Heart left ventricle (tissue), 16 donors: ENCODE measurements at regions not wholly inside any gene's neighbourhood (a gene's known extent, or its start where the extent isn't known, plus 50 kb on each side); places are given as distances from the start of the nearest gene placed in this dataset.

Source experiments
- ATAC-seq, 4 donors: fragments of 200-7000 bp; cut with Tn5 transposase; one replicate each; pipeline ENCODE4 v1.9.1; 2020 to 2022; ENCODE audit warnings: moderate library complexity in 4 of 4, mild to moderate bottlenecking in 3 of 4, moderate number of reproducible peaks in 1 of 4
- DNase-seq, 5 donors: peaks; one replicate each; pipeline ENCODE4 v3.0.0-alpha.2; 2020
- H3K27ac ChIP-seq, 12 donors: fragments of 200-600 bp; sonication (generic) in 4 of 12; one replicate each; pipeline versions ENCODE4 v1.5.0 to v1.8.0; 2016 to 2022; ENCODE audit warnings: mild to moderate bottlenecking in 2 of 12
- H3K27me3 ChIP-seq, 9 donors: fragments of 200-600 bp; sonication (generic) in 2 of 9; one replicate each; pipeline versions ENCODE4 v1.5.1 to v1.8.0; 2016 to 2022; ENCODE audit warnings: mild to moderate bottlenecking in 3 of 9
- H3K36me3 ChIP-seq, 9 donors: fragments of 200-600 bp; sonication (generic) in 2 of 9; one replicate each; pipeline versions ENCODE4 v1.5.0 to v1.8.0; 2018 to 2022; ENCODE audit warnings: mild to moderate bottlenecking in 2 of 9
- H3K4me1 ChIP-seq, 12 donors: fragments of 200-600 bp; sonication (generic) in 4 of 12; one replicate each; pipeline versions ENCODE4 v1.5.0 to v1.8.0; 2016 to 2022; ENCODE audit warnings: mild to moderate bottlenecking in 3 of 12
- H3K4me3 ChIP-seq, 12 donors: fragments of 200-600 bp; sonication (generic) in 4 of 12; one replicate each; pipeline versions ENCODE4 v1.5.0 to v1.8.0; 2017 to 2022; ENCODE audit warnings: mild to moderate bottlenecking in 9 of 12, moderate library complexity in 4 of 12
- H3K9me3 ChIP-seq, 12 donors: fragments of 200-600 bp; sonication (generic) in 4 of 12; one replicate each; pipeline versions ENCODE4 v1.5.0 to v1.8.0; 2016 to 2022; ENCODE audit warnings: mild to moderate bottlenecking in 1 of 12
- CTCF ChIP-seq, 12 donors: fragments of 200-600 bp; sonication (generic) in 4 of 12; IDR thresholded peaks; one replicate each; pipeline versions ENCODE4 v1.5.0 to v1.8.0; 2018 to 2022; ENCODE audit warnings: antibody characterized with exemption in 12 of 12, mild to moderate bottlenecking in 5 of 12
- POLR2A ChIP-seq, 2 donors: fragments of 450-650 bp; IDR thresholded peaks; one replicate each; pipeline ENCODE4 v1.6.1; 2017; ENCODE audit warnings: antibody characterized with exemption in 2 of 2, mild to moderate bottlenecking in 2 of 2, moderate library complexity in 2 of 2
- WGBS, 4 donors: extraction: QIAGEN DNeasy Blood & Tissue Kit in 2 of 4; methylation state at CpG; one replicate each; pipeline versions ENCODE4 v1.1.5 to v1.1.7; 2013 to 2018; 5-methylcytosine and 5-hydroxymethylcytosine counted together
- intact Hi-C, 10 donors: fragments of 100-400 bp; cut with DNase I; formaldehyde crosslinking; loops; one replicate each; pipeline versions ENCODE4 v1.11.1 to v1.14.2; 2022
- donor health status: ischemic (EF 13 %, LVEDD 7.1; RV severe dilation, severe dysfunction).
- donor health status: healthy with polysubstance abuse.
- donor health status: DM: no; HTN: yes; CAD: no.
- donor health status: DM: no; HTN: no; CAD: no.
- donor health status: ischemic (EF 25% LVEDD 6.9; RV normal size, moderate dysfunction).
- donor health status: ischemic (EF 25% LVEDD 5.7; RV mildly dilated, moderate dysfunction).
- donor health status: healthy.
- donor health status: DM: yes; HTN: yes; CAD: no.
- donor health status: ischemic (EF 35%, LVEDD 5.7; RV mildly dilated, moderate dysfunction).
- donor health status: nonischemic (EF 11% LVEDD 7.7; RV severe dilation, severe dysfunction).
- donor health status: DM: yes; HTN: yes; CAD: no.
- donor health status: PGD.
- donor health status: ischemic (EF 29% LVEDD 5.4; RV normal size, mild dysfunction).
- donor health status: nonischemic (EF 23%, LVEDD 6.1; RV moderate dilation, normal function).

GRCh38 chr5:56457887-56458812 is 225.0 kb upstream of the ANKRD55 start:
- TF ChIP-seq POLR2A (IDR thresholded peaks at IDR 0.05) (no peak), CTCF (IDR thresholded peaks at IDR 0.05) (no peak)
- Histone ChIP-seq H3K9me3 (peaks cover 0 to 3% (median 0%) of the 10 kb centered on the region in 12 donors), H3K27ac (peak overlapping the region in 10 of 12 donors; percentile 28 to 69 (median 52)), H3K4me1 (peaks cover 0 to 41% (median 17%) of the 10 kb centered on the region in 12 donors), H3K4me3 (no peak overlapping the region), H3K36me3 (no peaks in the 10 kb centered on the region), H3K27me3 (no peaks in the 10 kb centered on the region)
- peak; percentile 68 to 82 (median 73) for ATAC-seq
- WGBS, 4 donors: 55 to 70% (median 61%) methylated on average over 8 of the region's 8 CpGs
- intact Hi-C loops: loop anchor here in 1 of 10 donors (10.0 kb wide), 1 partner anchor 103 kb away; no protein-coding TSS in a partner anchor
- DNase-seq: peak in 3 of 5 donors; percentile 42 to 61 (median 54)

GRCh38 chr5:56456002-56456401 is 222.9 kb upstream of the ANKRD55 start:
- WGBS, 4 donors: 91 to 96% (median 95%) methylated on average over 4 of the region's 4 CpGs
- intact Hi-C loops: loop anchor here in 1 of 10 donors (10.0 kb wide), 1 partner anchor 101 kb away; no protein-coding TSS in a partner anchor
- no peak overlapping the region for H3K4me3 ChIP-seq
- no peaks in the 10 kb centered on the region for H3K27me3 ChIP-seq
- no peaks in the 10 kb centered on the region for H3K36me3 ChIP-seq
- TF ChIP-seq CTCF (IDR thresholded peaks at IDR 0.05) (no peak), POLR2A (IDR thresholded peaks at IDR 0.05) (no peak)
- peaks cover 0 to 3% (median 0%) of the 10 kb centered on the region in 12 donors for H3K9me3 ChIP-seq
- no peak for ATAC-seq
- no peak for DNase-seq
- no peak overlapping the region for H3K27ac ChIP-seq
- H3K4me1 ChIP-seq: peaks cover 0 to 36% (median 16%) of the 10 kb centered on the region in 12 donors

DNA sequence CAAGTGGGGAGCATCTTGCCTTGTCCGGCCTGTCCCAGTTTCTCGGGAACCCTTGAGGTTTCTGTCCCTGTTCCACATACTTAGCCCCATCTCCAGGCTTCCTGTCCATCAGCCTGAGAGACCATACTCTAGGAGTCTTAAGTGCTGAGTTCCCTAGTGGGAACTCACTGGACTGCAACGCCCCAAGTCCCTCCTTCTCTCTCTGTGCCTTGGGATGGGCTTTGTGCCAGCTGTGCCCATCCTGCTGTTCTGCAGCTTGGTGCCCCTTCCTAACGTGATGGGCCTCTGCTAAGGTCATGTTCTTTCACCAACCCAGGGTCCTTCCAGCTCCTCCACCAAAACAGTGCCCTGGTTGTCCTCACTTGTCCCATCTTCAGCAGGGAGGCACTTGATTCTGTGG is 222.3 kb upstream of the ANKRD55 start:
- no peak overlapping the region for H3K4me3 ChIP-seq
- 88 to 98% (median 97%) methylated on average over 4 of the region's 4 CpGs for WGBS, 4 donors
- intact Hi-C loops: loop anchor here in 1 of 10 donors (10.0 kb wide), 1 partner anchor 101 kb away; no protein-coding TSS in a partner anchor
- no peak overlapping the region for H3K27ac ChIP-seq
- DNase-seq (no peak), ATAC-seq (no peak)
- TF ChIP-seq POLR2A (IDR thresholded peaks at IDR 0.05) (no peak), CTCF (IDR thresholded peaks at IDR 0.05) (no peak)
- H3K4me1 ChIP-seq: peaks cover 0 to 30% (median 11%) of the 10 kb centered on the region in 12 donors
- H3K9me3 ChIP-seq: peaks cover 0 to 3% (median 0%) of the 10 kb centered on the region in 12 donors
- no peaks in the 10 kb centered on the region for H3K36me3 ChIP-seq
- H3K27me3 ChIP-seq: no peaks in the 10 kb centered on the region

GRCh38 chr5:56454219-56454862 is 221.2 kb upstream of the ANKRD55 start:
- H3K27ac ChIP-seq: no peak overlapping the region
- no peak overlapping the region for H3K4me3 ChIP-seq
- no peaks in the 10 kb centered on the region for H3K27me3 ChIP-seq
- no peaks in the 10 kb centered on the region for H3K36me3 ChIP-seq
- WGBS, 4 donors: 94 to 97% (median 95%) methylated on average over 15 of the region's 15 CpGs
- intact Hi-C loops: loop anchor here in 1 of 10 donors (10.0 kb wide), 1 partner anchor 100 kb away; no protein-coding TSS in a partner anchor
- ATAC-seq: no peak
- no peak for DNase-seq
- no peak for TF ChIP-seq POLR2A (IDR thresholded peaks at IDR 0.05)
- H3K9me3 ChIP-seq: peaks cover 0 to 2% (median 0%) of the 10 kb centered on the region in 12 donors
- H3K4me1 ChIP-seq: peaks cover 0 to 24% (median 6%) of the 10 kb centered on the region in 12 donors
